SK-N-SH (cell line): ENCODE measurements at regions not wholly inside any gene's neighbourhood (a gene's known extent, or its start where the extent isn't known, plus 50 kb on each side); places are given as distances from the start of the nearest gene placed in this dataset.

Source experiments
- CHD2 ChIP-seq: fragments of 150-350 bp; IDR thresholded peaks from 2 replicates; pipeline ENCODE4 v1.6.1; 2018; ENCODE audit warnings: low read length; ENCODE audit not compliant: partially characterized antibody
- CTCF ChIP-seq: fragments of 200-600 bp; sonication (generic); IDR thresholded peaks from 2 replicates; pipeline ENCODE4 v1.6.1; 2017; ENCODE audit warnings: antibody characterized with exemption, mild to moderate bottlenecking, moderate library complexity
- EP300 ChIP-seq, 2 experiments: IDR thresholded peaks; 2 replicates each; pipeline versions ENCODE4 v1.4.0 to v1.6.1; 2012; ENCODE audit warnings: borderline replicate concordance in 1 of 2, low read depth in 1 of 2, low read length in 1 of 2
- EZH2phosphoT487 ChIP-seq: fragments of 200-600 bp; sonication (generic); IDR thresholded peaks from 2 replicates; pipeline ENCODE4 v1.6.1; 2017; ENCODE audit warnings: low read depth, mixed run types, mild to moderate bottlenecking, antibody characterized with exemption, moderate library complexity, borderline replicate concordance
- MAX ChIP-seq: IDR thresholded peaks from 2 replicates; pipeline ENCODE4 v1.4.0; 2012; ENCODE audit warnings: low read depth
- MXI1 ChIP-seq: IDR thresholded peaks from 2 replicates; pipeline ENCODE4 v1.6.1; 2012; ENCODE audit warnings: mild to moderate bottlenecking, low read depth, low read length, improper control_type of control experiment
- NFIC ChIP-seq: IDR thresholded peaks from 2 replicates; pipeline ENCODE4 v1.4.0; 2012; ENCODE audit warnings: borderline replicate concordance
- POLR2AphosphoS5 ChIP-seq: IDR thresholded peaks from 2 replicates; pipeline ENCODE4 v1.6.1; 2012; ENCODE audit warnings: low read depth, low read length
- RCOR1 ChIP-seq: fragments of 150-350 bp; IDR thresholded peaks from 2 replicates; pipeline ENCODE4 v1.6.1; 2017; ENCODE audit warnings: antibody characterized with exemption, low read length
- REST ChIP-seq: IDR thresholded peaks from 2 replicates; pipeline ENCODE4 v1.6.1; 2012; ENCODE audit warnings: mild to moderate bottlenecking, low read depth, low read length, moderate library complexity
- RFX5 ChIP-seq: IDR thresholded peaks from 2 replicates; pipeline ENCODE4 v1.6.1; 2012; ENCODE audit warnings: mild to moderate bottlenecking, improper control_type of control experiment, low read length
- SIN3A ChIP-seq: IDR thresholded peaks from 2 replicates; pipeline ENCODE4 v1.6.1; 2012; ENCODE audit warnings: low read depth, mild to moderate bottlenecking, low read length, moderate library complexity, borderline replicate concordance
- SMC3 ChIP-seq: IDR thresholded peaks from 2 replicates; pipeline ENCODE4 v1.6.1; 2012; ENCODE audit warnings: low read depth, low read length, improper control_type of control experiment
- USF2 ChIP-seq: fragments of 150-350 bp; IDR thresholded peaks from 2 replicates; pipeline ENCODE4 v1.6.1; 2017; ENCODE audit warnings: antibody characterized with exemption, low read length, low read depth, borderline replicate concordance

DNA sequence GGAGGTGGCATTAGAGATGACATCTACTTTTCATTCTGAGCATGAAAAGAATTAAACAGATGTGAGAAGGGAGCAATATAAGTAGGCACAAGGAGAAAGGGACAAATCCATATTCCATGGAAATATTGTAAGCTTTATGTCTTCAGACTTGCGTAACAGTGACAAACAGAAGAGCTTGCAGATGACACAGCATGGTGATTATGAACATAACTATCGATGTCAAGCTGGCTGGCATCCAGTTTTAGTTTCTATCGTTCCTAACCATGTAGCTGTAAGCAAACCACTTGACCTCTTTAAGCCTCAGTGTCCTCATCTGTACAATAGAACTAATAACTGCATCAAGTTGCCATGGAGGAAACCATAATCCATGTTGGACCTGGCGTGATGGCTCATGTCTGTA, 246.7 kb upstream of the ADRA1B start:
- TF ChIP-seq RFX5 (no peak), USF2 (no peak), REST (no peak), EZH2phosphoT487 (no peak), POLR2AphosphoS5 (no peak), CTCF (no peak), NFIC (no peak), MAX (no peak), MXI1 (no peak), EP300 (IDR thresholded peaks at IDR 0.05; ENCODE audit: borderline replicate concordance in 1 of 2, low read depth in 1 of 2, low read length in 1 of 2) (no peak), SMC3 (no peak), CHD2 (no peak), RCOR1 (no peak), SIN3A (no peak)
